ENCODE measurements at regions not wholly inside any gene's neighbourhood (a gene's known extent, or its start where the extent isn't known, plus 50 kb on each side); places are given as distances from the start of the nearest gene placed in this dataset.

DNA sequence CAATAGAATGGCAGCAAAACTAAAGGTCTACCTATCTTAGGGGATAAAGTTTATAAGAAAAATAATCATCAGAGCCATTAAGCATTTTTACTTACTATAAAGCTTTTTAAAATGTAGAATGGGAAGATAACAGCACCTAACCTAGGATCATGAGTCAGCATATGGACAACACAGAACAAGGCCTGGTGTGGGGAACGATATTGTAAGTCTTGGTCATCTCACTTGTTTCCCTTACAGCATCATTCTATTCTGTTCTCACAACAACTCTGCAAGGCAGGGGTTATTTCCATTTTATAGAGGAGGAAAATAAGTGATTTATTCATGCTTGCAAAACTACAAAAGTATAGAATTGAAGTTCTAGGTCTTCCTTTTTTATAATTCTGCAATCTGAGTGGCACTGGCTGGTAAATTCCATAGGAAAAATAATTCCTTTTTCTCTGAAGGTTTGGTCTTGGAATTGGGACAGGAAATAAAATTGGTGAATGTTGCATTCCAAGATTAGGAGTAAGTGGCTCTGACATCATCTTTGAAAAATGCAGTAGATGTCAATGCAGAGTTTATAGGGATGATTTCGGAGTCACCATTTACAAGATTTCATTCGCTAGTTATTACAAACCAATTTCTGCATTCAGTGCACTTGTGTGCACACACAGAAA lies 423.0 kb downstream of the DYNC2H1 start:
- Histone ChIP-seq H3K4me3 (no peak overlapping the region), H3K27ac (ENCODE audit: control insufficient read depth, insufficient read depth) (no peak overlapping the region), H3K4me2 (ENCODE audit: control insufficient read depth, insufficient read depth) (no peak overlapping the region), H3K9me3 (replicated peaks; ENCODE audit: control insufficient read depth, insufficient read depth, low read length) (no peaks in the 10 kb centered on the region), H3K9ac (ENCODE audit: control insufficient read depth, insufficient read depth, low read length) (no peak overlapping the region), H2AFZ (ENCODE audit: control insufficient read depth, low read depth, low read length) (no peak overlapping the region), H3K36me3 (ENCODE audit: control insufficient read depth in 2 of 2, insufficient read depth in 2 of 2, low read length in 1 of 2) (no peaks in the 10 kb centered on the region), H3K27me3 (replicated peaks in 1 of 2; ENCODE audit: control insufficient read depth in 2 of 2, insufficient read depth in 2 of 2, low read length in 1 of 2) (no peaks in the 10 kb centered on the region), H3K4me1 (ENCODE audit: control insufficient read depth, insufficient read depth, low read length) (no peaks in the 10 kb centered on the region), H4K20me1 (ENCODE audit: control insufficient read depth, insufficient read depth) (no peaks in the 10 kb centered on the region), H3K79me2 (ENCODE audit: control insufficient read depth, insufficient read depth, low read length) (no peaks in the 10 kb centered on the region)
- BruUV-seq (replicated peaks): no TSS peak
- intact Hi-C loops (cut with micrococcal nuclease; ENCODE audit: unreplicated experiment): no loop called here
- no peak for DNase-seq (ENCODE audit: low read depth, low spot score)
- CTCF ChIA-PET: no interaction called here
- POLR2A ChIA-PET: no interaction called here
- RAD21 ChIA-PET (ENCODE audit: unreplicated experiment): no interaction called here
- ATAC-seq: no peak
- SMC1A ChIA-PET (ENCODE audit: uncharacterized antibody, unreplicated experiment): no interaction called here
- in situ Hi-C loops (cut with MboI): no loop called here
- WGBS (ENCODE audit: insufficient coverage, insufficient replicate concordance, low lambda C conversion rate, missing lambda C conversion rate): 3% methylated on average over 3 of the region's 3 CpGs
- FAIRE-seq: no peak
- TF ChIP-seq TBL1XR1 (IDR thresholded peaks at IDR 0.05; ENCODE audit: low read depth, low read length) (no peak), SUZ12 (IDR thresholded peaks at IDR 0.05; ENCODE audit: unreplicated experiment) (no peak), DPF2 (IDR thresholded peaks at IDR 0.05) (no peak), PAX5 (IDR thresholded peaks at IDR 0.05; ENCODE audit: borderline replicate concordance, low read depth, low read length) (no peak), FOS (IDR thresholded peaks at IDR 0.05; ENCODE audit: borderline replicate concordance, extremely low read depth, insufficient read length) (no peak), GATAD2B (conservative IDR thresholded peaks at IDR 0.05; ENCODE audit: low read depth) (no peak), TCF7 (IDR thresholded peaks at IDR 0.05; ENCODE audit: borderline replicate concordance) (no peak)
- TF ChIP-seq, protein P1, sequence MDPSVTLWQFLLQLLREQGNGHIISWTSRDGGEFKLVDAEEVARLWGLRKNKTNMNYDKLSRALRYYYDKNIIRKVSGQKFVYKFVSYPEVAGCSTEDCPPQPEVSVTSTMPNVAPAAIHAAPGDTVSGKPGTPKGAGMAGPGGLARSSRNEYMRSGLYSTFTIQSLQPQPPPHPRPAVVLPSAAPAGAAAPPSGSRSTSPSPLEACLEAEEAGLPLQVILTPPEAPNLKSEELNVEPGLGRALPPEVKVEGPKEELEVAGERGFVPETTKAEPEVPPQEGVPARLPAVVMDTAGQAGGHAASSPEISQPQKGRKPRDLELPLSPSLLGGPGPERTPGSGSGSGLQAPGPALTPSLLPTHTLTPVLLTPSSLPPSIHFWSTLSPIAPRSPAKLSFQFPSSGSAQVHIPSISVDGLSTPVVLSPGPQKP (IDR thresholded peaks at IDR 0.05; ENCODE audit: low read depth, low read length): no peak
- TF ChIP-seq, protein P2, sequence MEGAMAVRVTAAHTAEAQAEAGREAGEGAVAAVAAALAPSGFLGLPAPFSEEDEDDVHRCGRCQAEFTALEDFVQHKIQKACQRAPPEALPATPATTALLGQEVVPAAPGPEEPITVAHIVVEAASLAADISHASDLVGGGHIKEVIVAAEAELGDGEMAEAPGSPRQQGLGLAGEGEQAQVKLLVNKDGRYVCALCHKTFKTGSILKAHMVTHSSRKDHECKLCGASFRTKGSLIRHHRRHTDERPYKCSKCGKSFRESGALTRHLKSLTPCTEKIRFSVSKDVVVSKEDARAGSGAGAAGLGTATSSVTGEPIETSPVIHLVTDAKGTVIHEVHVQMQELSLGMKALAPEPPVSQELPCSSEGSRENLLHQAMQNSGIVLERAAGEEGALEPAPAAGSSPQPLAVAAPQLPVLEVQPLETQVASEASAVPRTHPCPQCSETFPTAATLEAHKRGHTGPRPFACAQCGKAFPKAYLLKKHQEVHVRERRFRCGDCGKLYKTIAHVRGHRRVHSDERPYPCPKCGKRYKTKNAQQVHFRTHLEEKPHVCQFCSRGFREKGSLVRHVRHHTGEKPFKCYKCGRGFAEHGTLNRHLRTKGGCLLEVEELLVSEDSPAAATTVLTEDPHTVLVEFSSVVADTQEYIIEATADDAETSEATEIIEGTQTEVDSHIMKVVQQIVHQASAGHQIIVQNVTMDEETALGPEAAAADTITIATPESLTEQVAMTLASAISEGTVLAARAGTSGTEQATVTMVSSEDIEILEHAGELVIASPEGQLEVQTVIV (IDR thresholded peaks at IDR 0.05; ENCODE audit: borderline replicate concordance, partially characterized antibody): no peak

Measured in GM12878 (cell line).